ENCODE measurements at regions not wholly inside any gene's neighbourhood (a gene's known extent, or its start where the extent isn't known, plus 50 kb on each side); places are given as distances from the start of the nearest gene placed in this dataset.

GRCh38 chr3:177362626-177363025 lies 165.3 kb upstream of the TBL1XR1 start:
- TF ChIP-seq CTCF (IDR thresholded peaks at IDR 0.05): no peak

GRCh38 chr3:177364236-177364635 lies 167.0 kb upstream of the TBL1XR1 start:
- TF ChIP-seq CTCF (IDR thresholded peaks at IDR 0.05): no peak

- no peak for TF ChIP-seq CTCF (IDR thresholded peaks at IDR 0.05)
These were observed 170.5 kb upstream of the TBL1XR1 start for GRCh38 chr3:177367788-177368187.

- TF ChIP-seq CTCF (IDR thresholded peaks at IDR 0.05): no peak
These were observed 173.1 kb upstream of the TBL1XR1 start for GRCh38 chr3:177370246-177370822.

GRCh38 chr3:177371146-177371545 lies 173.9 kb upstream of the TBL1XR1 start:
- TF ChIP-seq CTCF (IDR thresholded peaks at IDR 0.05): no peak

GRCh38 chr3:177371888-177372287 lies 174.6 kb upstream of the TBL1XR1 start:
- no peak for TF ChIP-seq CTCF (IDR thresholded peaks at IDR 0.05)

GRCh38 chr3:177374323-177374722 lies 177.0 kb upstream of the TBL1XR1 start:
- TF ChIP-seq CTCF (IDR thresholded peaks at IDR 0.05): no peak

- TF ChIP-seq CTCF (IDR thresholded peaks at IDR 0.05): no peak
These were observed 178.0 kb upstream of the TBL1XR1 start for GRCh38 chr3:177375316-177375715.

All from LNCAP (cell line).